CD4-positive, alpha-beta memory T cell (primary cell): ENCODE measurements at regions not wholly inside any gene's neighbourhood (a gene's known extent, or its start where the extent isn't known, plus 50 kb on each side); places are given as distances from the start of the nearest gene placed in this dataset.
"Not testable (repeated sequence)": the region's sequence is repeated elsewhere in the genome, so short reads cannot be mapped to it uniquely, and the experiment has no call there.

Source experiments
- CTCF ChIA-PET: fragments of 350-600 bp; sonication (Branson Sonifier 250); formaldehyde crosslinking; loops from one replicate; lab custom pipeline; 2021; ENCODE audit warnings: inconsistent platforms; ENCODE audit not compliant: partially characterized antibody; lab: Charles Lee
- POLR2A ChIA-PET: fragments of 350-600 bp; sonication (Branson Sonifier 250); formaldehyde crosslinking; loops from one replicate; lab custom pipeline; 2021; ENCODE audit not compliant: partially characterized antibody; lab: Charles Lee
- DNase-seq, 5 donors: peaks; one replicate each; pipeline versions ENCODE4 v3.0.0 to v3.0.0-alpha.2; 2020 to 2022; ENCODE audit warnings: mixed read lengths in 1 of 5
- H3K27ac ChIP-seq: one replicate; pipeline ENCODE4 v1.7.0; 2013; ENCODE audit warnings: low read depth, low read length
- H3K27me3 ChIP-seq: 2 replicates; pipeline ENCODE4 v1.7.0; 2013; ENCODE audit warnings: mild to moderate bottlenecking, low read length, moderate library complexity; ENCODE audit not compliant: insufficient read depth
- H3K36me3 ChIP-seq: 2 replicates; pipeline ENCODE4 v1.7.0; 2013; ENCODE audit warnings: mild to moderate bottlenecking, low read length, moderate library complexity; ENCODE audit not compliant: insufficient read depth
- H3K4me1 ChIP-seq: 2 replicates; pipeline ENCODE4 v1.7.0; 2013; ENCODE audit warnings: mild to moderate bottlenecking, low read length, moderate library complexity; ENCODE audit not compliant: insufficient read depth
- H3K4me3 ChIP-seq, 2 donors: one replicate each; pipeline ENCODE4 v1.7.0; 2013; ENCODE audit warnings: low read length in 2 of 2, mild to moderate bottlenecking in 1 of 2
- H3K9me3 ChIP-seq, 2 donors: one replicate each; pipeline ENCODE4 v1.7.0; 2013; ENCODE audit warnings: low read length in 2 of 2, control low read depth in 1 of 2; ENCODE audit not compliant: control insufficient read depth in 1 of 2
- H3K27ac Mint-ChIP-seq, 7 donors: one replicate each; pipeline ENCODE4 v1.8.0; 2020 to 2021; ENCODE audit warnings: mixed read lengths in 7 of 7, mild to moderate bottlenecking in 6 of 7, inconsistent platforms in 3 of 7, moderate library complexity in 3 of 7
- H3K27me3 Mint-ChIP-seq, 2 donors: one replicate each; pipeline ENCODE4 v1.8.0; 2020 to 2021; ENCODE audit warnings: mixed read lengths in 2 of 2
- H3K36me3 Mint-ChIP-seq, 2 donors: one replicate each; pipeline ENCODE4 v1.8.0; 2020 to 2021; ENCODE audit warnings: mixed read lengths in 2 of 2, inconsistent platforms in 1 of 2, mild to moderate bottlenecking in 1 of 2
- H3K4me1 Mint-ChIP-seq, 4 donors: one replicate each; pipeline ENCODE4 v1.8.0; 2020 to 2021; ENCODE audit warnings: mixed read lengths in 4 of 4, mild to moderate bottlenecking in 1 of 4
- H3K4me3 Mint-ChIP-seq, 8 donors: one replicate each; pipeline ENCODE4 v1.8.0; 2020 to 2021; ENCODE audit warnings: mixed read lengths in 8 of 8, mild to moderate bottlenecking in 7 of 8, moderate library complexity in 6 of 8, inconsistent platforms in 3 of 8
- H3K9me3 Mint-ChIP-seq, 8 donors: one replicate each; pipeline ENCODE4 v1.8.0; 2020 to 2021; ENCODE audit warnings: mixed read lengths in 8 of 8, mild to moderate bottlenecking in 5 of 8, inconsistent platforms in 3 of 8, moderate library complexity in 1 of 8
- intact Hi-C: fragments of 100-400 bp; cut with micrococcal nuclease; formaldehyde crosslinking; loops from one replicate; pipeline ENCODE4 v1.15.1; 2023

DNA sequence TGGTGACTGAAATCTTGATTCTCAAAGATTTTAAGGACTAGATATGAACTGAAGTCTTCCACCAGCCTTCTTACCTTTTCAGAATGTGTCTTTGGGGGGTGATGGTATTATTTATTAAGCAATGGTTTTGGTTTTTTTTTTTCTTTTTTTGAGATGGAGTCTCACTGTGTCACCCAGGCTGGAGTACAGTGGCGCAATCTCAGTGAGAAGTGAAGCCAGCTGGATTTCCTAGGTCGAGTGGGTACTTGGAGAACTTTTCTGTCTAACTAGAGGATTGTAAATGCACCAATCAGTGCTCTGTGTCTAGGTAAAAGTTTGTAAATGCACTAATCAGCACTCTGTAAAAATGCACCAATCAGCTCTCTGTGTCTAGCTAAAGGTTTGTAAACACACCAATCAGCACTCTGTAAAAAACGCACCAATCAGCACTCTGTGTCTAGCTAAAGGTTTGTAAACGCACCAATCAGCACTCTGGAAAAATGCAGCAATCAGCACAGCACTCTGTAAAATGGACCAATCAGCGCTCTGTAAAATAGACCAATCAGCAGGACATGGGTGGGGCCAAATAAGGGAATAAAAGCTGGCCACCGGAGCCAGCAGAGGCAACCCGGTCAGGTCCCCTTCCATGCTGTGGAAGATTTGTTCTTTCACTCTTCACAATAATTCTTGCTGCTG is 97.1 kb downstream of the COPRS start:
- H3K27me3 ChIP-seq, H3K27ac ChIP-seq, CTCF ChIA-PET, H3K4me1 Mint-ChIP-seq, POLR2A ChIA-PET, H3K36me3 ChIP-seq, H3K4me1 ChIP-seq, H3K4me3 ChIP-seq, H3K4me3 Mint-ChIP-seq, H3K27ac Mint-ChIP-seq, intact Hi-C loops, DNase-seq, H3K9me3 Mint-ChIP-seq, H3K36me3 Mint-ChIP-seq, H3K9me3 ChIP-seq: not testable (repeated sequence)
- peaks cover 3 to 18% of the 10 kb centered on the region in 2 donors for H3K27me3 Mint-ChIP-seq

DNA sequence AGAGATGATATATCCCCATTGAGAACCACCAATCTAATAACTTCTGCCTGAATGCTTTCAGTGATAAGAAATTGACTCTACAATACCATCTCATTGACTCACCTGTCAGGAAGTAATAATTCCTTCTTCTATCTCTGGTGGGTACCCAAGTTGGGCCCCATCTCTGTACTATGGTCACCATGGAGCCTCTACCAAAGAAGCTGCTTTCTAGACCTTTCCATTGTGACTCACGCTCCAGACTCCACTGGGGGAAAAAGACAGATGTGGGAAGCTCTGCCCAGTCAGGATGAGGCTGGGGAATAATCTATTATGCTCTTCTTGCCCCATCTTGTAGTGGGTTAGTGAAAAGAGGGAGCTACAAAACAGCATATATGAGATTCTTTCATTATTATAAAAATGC is 100.4 kb downstream of the COPRS start:
- no peak for DNase-seq
- H3K9me3 Mint-ChIP-seq = peaks cover 0 to 4% (median 1%) of the 10 kb centered on the region in 8 donors
- Histone ChIP-seq H3K9me3 (no peaks in the 10 kb centered on the region), H3K27ac (no peak overlapping the region), H3K4me3 (no peak overlapping the region), H3K27me3 (no peaks in the 10 kb centered on the region), H3K36me3 (no peaks in the 10 kb centered on the region), H3K4me1 (no peaks in the 10 kb centered on the region)
- peaks cover 0 to 16% of the 10 kb centered on the region in 2 donors for H3K27me3 Mint-ChIP-seq
- intact Hi-C loops = no loop called here
- ChIA-PET POLR2A (no interaction called here), CTCF (no interaction called here)
- H3K36me3 Mint-ChIP-seq = no peaks in the 10 kb centered on the region
- no peak overlapping the region for H3K27ac Mint-ChIP-seq
- no peaks in the 10 kb centered on the region for H3K4me1 Mint-ChIP-seq
- H3K4me3 Mint-ChIP-seq = no peak overlapping the region

DNA sequence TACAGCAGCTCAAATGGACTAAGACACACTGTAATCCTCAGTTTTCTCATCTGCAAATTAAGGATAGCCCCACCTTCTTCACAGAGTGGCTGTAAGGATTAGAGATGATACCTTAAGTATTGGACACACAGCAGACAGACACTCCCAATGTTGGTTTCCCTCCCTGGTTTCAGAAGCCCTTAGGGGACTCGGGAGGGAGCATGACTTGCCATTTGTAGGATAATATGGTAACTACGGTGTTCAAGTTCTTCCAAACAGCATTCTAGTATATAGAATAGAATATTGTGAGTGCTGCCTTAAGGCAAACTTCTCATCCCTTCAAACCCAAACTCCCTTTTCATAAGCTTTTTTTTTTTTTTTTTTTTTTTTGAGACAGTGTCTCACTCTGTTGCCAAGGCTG is 101.9 kb downstream of the COPRS start:
- intact Hi-C loops = no loop called here
- no peaks in the 10 kb centered on the region for H3K36me3 ChIP-seq
- CTCF ChIA-PET = no interaction called here
- H3K4me1 ChIP-seq = no peaks in the 10 kb centered on the region
- H3K4me3 ChIP-seq = no peak overlapping the region
- no peak overlapping the region for H3K4me3 Mint-ChIP-seq
- no peak for DNase-seq
- H3K27me3 ChIP-seq = no peaks in the 10 kb centered on the region
- H3K9me3 Mint-ChIP-seq = peaks cover 0 to 4% (median 1%) of the 10 kb centered on the region in 8 donors
- H3K4me1 Mint-ChIP-seq = no peaks in the 10 kb centered on the region
- POLR2A ChIA-PET = no interaction called here
- H3K36me3 Mint-ChIP-seq = no peaks in the 10 kb centered on the region
- H3K27ac ChIP-seq = no peak overlapping the region
- H3K9me3 ChIP-seq = no peaks in the 10 kb centered on the region
- H3K27me3 Mint-ChIP-seq = peaks cover 0 to 8% of the 10 kb centered on the region in 2 donors
- no peak overlapping the region for H3K27ac Mint-ChIP-seq

DNA sequence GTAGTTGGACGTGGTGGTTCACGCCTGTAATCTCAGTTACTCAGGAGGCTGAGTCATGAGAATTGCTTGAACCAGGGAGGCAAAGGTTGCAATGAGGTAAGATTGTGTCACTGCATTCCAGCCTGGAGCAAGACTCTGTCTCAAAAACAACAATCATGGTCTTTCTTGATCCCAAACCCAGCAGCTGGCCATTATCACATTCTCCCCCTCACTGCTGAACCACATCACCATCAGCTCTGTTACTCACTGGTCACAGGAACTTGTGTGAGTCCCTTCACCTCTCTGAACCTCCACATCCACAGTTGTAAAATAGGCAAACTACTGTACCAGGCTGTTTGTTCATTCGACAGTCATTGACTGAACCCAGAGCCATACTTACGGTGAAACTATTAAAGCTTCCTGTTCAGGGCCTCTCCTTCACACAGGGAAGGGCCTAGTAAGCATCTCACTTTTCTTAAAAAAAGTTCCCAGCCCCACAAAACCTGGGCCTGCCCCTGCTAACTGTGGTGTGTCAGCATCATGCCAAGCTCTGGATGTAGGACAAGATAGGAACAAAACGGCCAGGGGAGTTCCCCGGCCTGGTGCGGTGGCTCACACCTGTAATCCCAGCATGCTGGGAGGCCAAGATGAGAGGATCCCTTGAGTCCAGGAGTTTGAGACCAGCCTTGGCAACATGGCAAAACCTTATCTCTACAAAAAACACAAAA is 104.7 kb downstream of the COPRS start:
- Mint-ChIP-seq H3K27me3 (peaks cover 0 to 4% of the 10 kb centered on the region in 2 donors), H3K4me3 (no peak overlapping the region), H3K4me1 (no peaks in the 10 kb centered on the region), H3K27ac (no peak overlapping the region), H3K9me3 (peaks cover 0 to 4% (median 1%) of the 10 kb centered on the region in 8 donors), H3K36me3 (no peaks in the 10 kb centered on the region)
- Histone ChIP-seq H3K4me3 (no peak overlapping the region), H3K9me3 (no peaks in the 10 kb centered on the region), H3K36me3 (no peaks in the 10 kb centered on the region), H3K27ac (no peak overlapping the region), H3K27me3 (no peaks in the 10 kb centered on the region), H3K4me1 (no peaks in the 10 kb centered on the region)
- no peak for DNase-seq
- POLR2A ChIA-PET = no interaction called here
- CTCF ChIA-PET = no interaction called here
- intact Hi-C loops = no loop called here

DNA sequence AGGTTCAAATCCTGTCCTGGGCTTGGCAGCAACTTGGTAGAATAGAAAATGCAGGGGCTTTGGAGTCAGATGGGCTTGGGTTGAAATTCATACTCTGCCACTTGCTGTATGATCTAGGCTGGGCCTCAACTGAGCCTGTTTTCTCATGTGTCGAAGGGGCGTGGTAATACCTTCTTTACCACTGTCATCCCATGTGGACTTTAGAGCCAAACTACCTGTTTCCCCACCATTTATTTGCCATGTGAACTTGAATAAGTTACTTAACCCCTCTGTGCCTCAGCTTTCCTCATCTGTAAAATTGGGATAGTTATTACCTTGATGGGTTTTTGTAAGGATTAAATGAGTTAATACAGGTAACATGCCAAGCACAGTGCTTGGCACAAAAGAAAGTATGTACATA is 106.0 kb downstream of the COPRS start:
- no peak overlapping the region for H3K4me3 ChIP-seq
- H3K9me3 ChIP-seq = no peaks in the 10 kb centered on the region
- H3K27me3 Mint-ChIP-seq = no peaks in the 10 kb centered on the region
- H3K27ac ChIP-seq = no peak overlapping the region
- no peaks in the 10 kb centered on the region for H3K36me3 ChIP-seq
- no peaks in the 10 kb centered on the region for H3K4me1 Mint-ChIP-seq
- ChIA-PET CTCF (no interaction called here), POLR2A (no interaction called here)
- intact Hi-C loops = no loop called here
- peaks cover 0 to 4% (median 1%) of the 10 kb centered on the region in 8 donors for H3K9me3 Mint-ChIP-seq
- DNase-seq = no peak
- H3K4me3 Mint-ChIP-seq = no peak overlapping the region
- H3K27me3 ChIP-seq = no peaks in the 10 kb centered on the region
- H3K27ac Mint-ChIP-seq = no peak overlapping the region
- no peaks in the 10 kb centered on the region for H3K4me1 ChIP-seq
- H3K36me3 Mint-ChIP-seq = no peaks in the 10 kb centered on the region

DNA sequence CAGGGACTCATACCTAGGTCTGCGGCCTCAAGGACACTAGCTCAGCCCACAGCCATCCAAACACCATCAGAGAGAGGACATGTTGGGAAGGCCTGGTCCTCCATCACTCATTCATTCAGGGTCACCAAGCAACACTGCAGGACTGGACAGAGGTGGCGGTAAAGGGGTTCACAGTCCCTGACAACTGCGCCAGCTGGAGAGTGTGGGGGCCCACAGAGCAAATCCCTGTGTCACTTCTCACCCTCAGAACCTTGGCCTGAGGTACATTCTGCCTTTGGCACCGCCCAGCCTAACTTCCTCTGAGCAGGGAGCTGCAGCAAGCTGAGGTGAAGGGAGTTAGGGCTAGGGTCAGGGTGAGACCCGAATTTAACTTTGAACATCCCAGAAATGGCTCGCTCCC is 106.5 kb downstream of the COPRS start:
- Mint-ChIP-seq H3K27me3 (no peaks in the 10 kb centered on the region), H3K4me1 (no peaks in the 10 kb centered on the region), H3K36me3 (no peaks in the 10 kb centered on the region), H3K27ac (peak overlapping the region in 1 of 7 donors; percentile 30), H3K9me3 (peaks cover 0 to 4% (median 1%) of the 10 kb centered on the region in 8 donors), H3K4me3 (no peak overlapping the region)
- DNase-seq = no peak
- H3K9me3 ChIP-seq = no peaks in the 10 kb centered on the region
- intact Hi-C loops = no loop called here
- H3K4me1 ChIP-seq = no peaks in the 10 kb centered on the region
- CTCF ChIA-PET = no interaction called here
- no peak overlapping the region for H3K4me3 ChIP-seq
- H3K27ac ChIP-seq = no peak overlapping the region
- H3K27me3 ChIP-seq = no peaks in the 10 kb centered on the region
- H3K36me3 ChIP-seq = no peaks in the 10 kb centered on the region
- POLR2A ChIA-PET = no interaction called here

DNA sequence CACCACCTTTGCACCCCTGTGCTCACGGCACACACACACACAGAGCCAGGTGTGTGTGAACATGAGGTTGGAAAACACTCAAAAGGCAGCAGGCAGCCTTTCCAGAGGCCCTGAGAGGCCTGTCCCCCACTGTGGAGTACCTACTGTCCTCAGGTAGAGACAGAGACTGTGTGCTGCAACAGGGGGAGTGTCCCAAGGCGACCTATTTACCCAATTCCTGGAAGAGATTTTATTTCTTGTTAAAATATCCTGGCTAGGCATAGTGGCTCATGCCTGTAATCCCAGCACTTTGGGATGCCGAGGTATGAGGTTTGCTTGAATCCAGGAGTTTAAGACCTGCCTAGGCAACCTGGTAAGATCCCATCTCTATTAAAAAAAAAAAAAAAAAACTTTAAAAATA is 108.5 kb downstream of the COPRS start:
- ChIA-PET POLR2A (no interaction called here), CTCF (no interaction called here)
- peaks cover 0 to 2% (median 0%) of the 10 kb centered on the region in 8 donors for H3K9me3 Mint-ChIP-seq
- Histone ChIP-seq H3K4me3 (no peak overlapping the region), H3K36me3 (no peaks in the 10 kb centered on the region), H3K9me3 (no peaks in the 10 kb centered on the region), H3K27ac (no peak overlapping the region), H3K4me1 (no peaks in the 10 kb centered on the region), H3K27me3 (no peaks in the 10 kb centered on the region)
- H3K27ac Mint-ChIP-seq = no peak overlapping the region
- intact Hi-C loops = no loop called here
- no peaks in the 10 kb centered on the region for H3K27me3 Mint-ChIP-seq
- no peak for DNase-seq
- H3K4me3 Mint-ChIP-seq = no peak overlapping the region
- H3K4me1 Mint-ChIP-seq = no peaks in the 10 kb centered on the region
- H3K36me3 Mint-ChIP-seq = no peaks in the 10 kb centered on the region
